Skeletal muscle satellite cell (primary cell): ENCODE measurements at regions not wholly inside any gene's neighbourhood (a gene's known extent, or its start where the extent isn't known, plus 50 kb on each side); places are given as distances from the start of the nearest gene placed in this dataset.

ENCODE experiments used
- H3K27me3 ChIP-seq: 2 replicates; pipeline ENCODE4 v1.7.0; 2013; ENCODE audit warnings: low read length; ENCODE audit not compliant: control insufficient read depth, insufficient read depth
- H3K36me3 ChIP-seq: 2 replicates; pipeline ENCODE4 v1.7.0; 2013; ENCODE audit warnings: mild to moderate bottlenecking, control low read depth, low read length; ENCODE audit not compliant: insufficient read depth
- H3K4me1 ChIP-seq: 2 replicates; pipeline ENCODE4 v1.7.0; 2013; ENCODE audit warnings: low read length; ENCODE audit not compliant: control insufficient read depth, insufficient read depth
- H3K4me2 ChIP-seq: 2 replicates; pipeline ENCODE4 v1.7.0; 2013; ENCODE audit warnings: mild to moderate bottlenecking, low read length
- H3K4me3 ChIP-seq: 2 replicates; pipeline ENCODE4 v1.7.0; 2013; ENCODE audit warnings: low read length
- H3K9ac ChIP-seq: 2 replicates; pipeline ENCODE4 v1.7.0; 2013; ENCODE audit warnings: mild to moderate bottlenecking, low read depth, low read length, moderate library complexity
- H3K9me3 ChIP-seq: replicated peaks from 2 replicates; pipeline ENCODE4 v1.7.0; 2013; ENCODE audit warnings: mild to moderate bottlenecking, control low read depth, low read length

GRCh38 chr18:70456376-70456775 lies 167.5 kb downstream of the SOCS6 start:
- Histone ChIP-seq H3K4me2 (no peak overlapping the region), H3K36me3 (no peaks in the 10 kb centered on the region), H3K27me3 (peaks cover under 1% of the 10 kb centered on the region), H3K9ac (no peak overlapping the region), H3K4me1 (no peaks in the 10 kb centered on the region), H3K9me3 (no peaks in the 10 kb centered on the region), H3K4me3 (no peak overlapping the region)

GRCh38 chr18:70455731-70456130 lies 166.9 kb downstream of the SOCS6 start:
- H3K9me3 ChIP-seq: no peaks in the 10 kb centered on the region
- no peak overlapping the region for H3K9ac ChIP-seq
- no peak overlapping the region for H3K4me3 ChIP-seq
- H3K4me2 ChIP-seq: no peak overlapping the region
- no peaks in the 10 kb centered on the region for H3K27me3 ChIP-seq
- no peaks in the 10 kb centered on the region for H3K36me3 ChIP-seq
- no peaks in the 10 kb centered on the region for H3K4me1 ChIP-seq

- Histone ChIP-seq H3K4me3 (no peak overlapping the region), H3K27me3 (no peaks in the 10 kb centered on the region), H3K4me2 (no peak overlapping the region), H3K36me3 (no peaks in the 10 kb centered on the region), H3K9me3 (no peaks in the 10 kb centered on the region), H3K4me1 (no peaks in the 10 kb centered on the region), H3K9ac (no peak overlapping the region)
Observed at GRCh38 chr18:70454704-70455322, 166.0 kb downstream of the SOCS6 start.

- Histone ChIP-seq H3K36me3 (no peaks in the 10 kb centered on the region), H3K27me3 (no peaks in the 10 kb centered on the region), H3K4me3 (no peak overlapping the region), H3K9ac (no peak overlapping the region), H3K9me3 (no peaks in the 10 kb centered on the region), H3K4me2 (no peak overlapping the region), H3K4me1 (no peaks in the 10 kb centered on the region)
Observed at GRCh38 chr18:70453058-70453775, 164.4 kb downstream of the SOCS6 start.

- Histone ChIP-seq H3K4me3 (no peak overlapping the region), H3K4me2 (no peak overlapping the region), H3K9me3 (no peaks in the 10 kb centered on the region), H3K4me1 (no peaks in the 10 kb centered on the region), H3K9ac (no peak overlapping the region), H3K27me3 (no peaks in the 10 kb centered on the region), H3K36me3 (no peaks in the 10 kb centered on the region)
Observed at GRCh38 chr18:70452501-70452900, 163.7 kb downstream of the SOCS6 start.

- no peaks in the 10 kb centered on the region for H3K9me3 ChIP-seq
- H3K4me3 ChIP-seq: no peak overlapping the region
- no peak overlapping the region for H3K4me2 ChIP-seq
- no peak overlapping the region for H3K9ac ChIP-seq
- H3K36me3 ChIP-seq: no peaks in the 10 kb centered on the region
- H3K27me3 ChIP-seq: no peaks in the 10 kb centered on the region
- no peaks in the 10 kb centered on the region for H3K4me1 ChIP-seq
Observed at GRCh38 chr18:70450426-70451253, 161.8 kb downstream of the SOCS6 start.

- H3K4me1 ChIP-seq: no peaks in the 10 kb centered on the region
- no peak overlapping the region for H3K4me2 ChIP-seq
- H3K36me3 ChIP-seq: no peaks in the 10 kb centered on the region
- no peaks in the 10 kb centered on the region for H3K27me3 ChIP-seq
- no peak overlapping the region for H3K9ac ChIP-seq
- peaks cover 4% of the 10 kb centered on the region for H3K9me3 ChIP-seq
- no peak overlapping the region for H3K4me3 ChIP-seq
Observed at GRCh38 chr18:70448588-70448987, 159.7 kb downstream of the SOCS6 start.

- H3K27me3 ChIP-seq: no peaks in the 10 kb centered on the region
- no peak overlapping the region for H3K9ac ChIP-seq
- H3K9me3 ChIP-seq: peaks cover 14% of the 10 kb centered on the region
- no peak overlapping the region for H3K4me2 ChIP-seq
- H3K4me1 ChIP-seq: no peaks in the 10 kb centered on the region
- no peaks in the 10 kb centered on the region for H3K36me3 ChIP-seq
- no peak overlapping the region for H3K4me3 ChIP-seq
Observed at GRCh38 chr18:70446063-70446462, 157.2 kb downstream of the SOCS6 start.

GRCh38 chr18:70442933-70443332 lies 154.1 kb downstream of the SOCS6 start:
- no peaks in the 10 kb centered on the region for H3K36me3 ChIP-seq
- peaks cover 14% of the 10 kb centered on the region for H3K9me3 ChIP-seq
- H3K4me3 ChIP-seq: no peak overlapping the region
- no peak overlapping the region for H3K4me2 ChIP-seq
- H3K27me3 ChIP-seq: no peaks in the 10 kb centered on the region
- no peak overlapping the region for H3K9ac ChIP-seq
- no peaks in the 10 kb centered on the region for H3K4me1 ChIP-seq

- Histone ChIP-seq H3K4me1 (peaks cover 11% of the 10 kb centered on the region), H3K9ac (no peak overlapping the region), H3K9me3 (no peaks in the 10 kb centered on the region), H3K4me3 (no peak overlapping the region), H3K4me2 (no peak overlapping the region), H3K27me3 (no peaks in the 10 kb centered on the region), H3K36me3 (no peaks in the 10 kb centered on the region)
Observed at GRCh38 chr18:70432804-70433400, 144.1 kb downstream of the SOCS6 start.

GRCh38 chr18:70431203-70431624 lies 142.4 kb downstream of the SOCS6 start:
- Histone ChIP-seq H3K27me3 (no peaks in the 10 kb centered on the region), H3K4me2 (no peak overlapping the region), H3K36me3 (no peaks in the 10 kb centered on the region), H3K9me3 (no peaks in the 10 kb centered on the region), H3K9ac (no peak overlapping the region), H3K4me1 (peaks cover 11% of the 10 kb centered on the region), H3K4me3 (no peak overlapping the region)
